Endothelial cell (in vitro differentiated cells): ENCODE measurements at regions not wholly inside any gene's neighbourhood (a gene's known extent, or its start where the extent isn't known, plus 50 kb on each side); places are given as distances from the start of the nearest gene placed in this dataset.

Experiments used
- DNase-seq: peaks from one replicate; pipeline ENCODE4 v3.0.0; 2021; ENCODE audit warnings: low spot score
- H3K27ac Mint-ChIP-seq: one replicate; pipeline ENCODE4 v1.8.0; 2021; ENCODE audit warnings: mixed read lengths, inconsistent platforms; ENCODE audit not compliant: unreplicated experiment
- H3K27me3 Mint-ChIP-seq: one replicate; pipeline ENCODE4 v1.8.0; 2021; ENCODE audit warnings: mild to moderate bottlenecking, moderate library complexity, mixed read lengths, inconsistent platforms; ENCODE audit not compliant: unreplicated experiment
- H3K36me3 Mint-ChIP-seq: one replicate; pipeline ENCODE4 v1.8.0; 2021; ENCODE audit warnings: mild to moderate bottlenecking, low read depth, mixed read lengths, inconsistent platforms; ENCODE audit not compliant: unreplicated experiment
- H3K4me1 Mint-ChIP-seq: one replicate; pipeline ENCODE4 v1.8.0; 2021; ENCODE audit warnings: mild to moderate bottlenecking, mixed read lengths, inconsistent platforms; ENCODE audit not compliant: unreplicated experiment
- H3K4me3 Mint-ChIP-seq: one replicate; pipeline ENCODE4 v1.8.0; 2021; ENCODE audit warnings: mild to moderate bottlenecking, mixed read lengths, inconsistent platforms; ENCODE audit not compliant: unreplicated experiment
- H3K9me3 Mint-ChIP-seq: one replicate; pipeline ENCODE4 v1.8.0; 2021; ENCODE audit warnings: mixed read lengths, inconsistent platforms; ENCODE audit not compliant: unreplicated experiment
- TF ChIP-seq, protein P1 (sequence below): fragments of 200-600 bp; sonication (generic); IDR thresholded peaks from one replicate; pipeline ENCODE4 v1.5.0; 2021; ENCODE audit warnings: antibody characterized with exemption; ENCODE audit not compliant: unreplicated experiment

DNA sequence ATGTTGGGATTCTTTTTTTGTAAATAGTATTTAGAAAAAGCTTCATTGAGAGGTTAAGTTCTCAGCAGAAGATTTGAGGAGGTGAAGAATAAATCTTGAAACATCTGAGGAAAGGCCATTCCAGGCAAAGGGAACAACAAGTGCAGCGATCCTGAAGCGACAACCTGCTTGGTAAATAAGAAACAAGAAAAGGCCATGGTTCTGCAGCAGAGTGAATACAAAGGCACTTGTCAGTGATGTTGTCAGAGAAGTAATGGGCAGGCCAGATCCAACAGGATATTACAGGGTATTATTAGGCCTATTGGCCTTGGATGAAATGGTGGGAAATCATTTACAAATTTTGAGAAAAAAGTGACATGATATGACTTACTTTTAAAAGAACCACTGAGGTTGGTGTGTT, 960.0 kb downstream of the PLA2G4A start:
- Mint-ChIP-seq H3K27ac (no peak overlapping the region), H3K9me3 (no peaks in the 10 kb centered on the region), H3K4me3 (no peak overlapping the region), H3K27me3 (no peaks in the 10 kb centered on the region), H3K36me3 (no peaks in the 10 kb centered on the region), H3K4me1 (no peaks in the 10 kb centered on the region)
- TF ChIP-seq, protein P1, sequence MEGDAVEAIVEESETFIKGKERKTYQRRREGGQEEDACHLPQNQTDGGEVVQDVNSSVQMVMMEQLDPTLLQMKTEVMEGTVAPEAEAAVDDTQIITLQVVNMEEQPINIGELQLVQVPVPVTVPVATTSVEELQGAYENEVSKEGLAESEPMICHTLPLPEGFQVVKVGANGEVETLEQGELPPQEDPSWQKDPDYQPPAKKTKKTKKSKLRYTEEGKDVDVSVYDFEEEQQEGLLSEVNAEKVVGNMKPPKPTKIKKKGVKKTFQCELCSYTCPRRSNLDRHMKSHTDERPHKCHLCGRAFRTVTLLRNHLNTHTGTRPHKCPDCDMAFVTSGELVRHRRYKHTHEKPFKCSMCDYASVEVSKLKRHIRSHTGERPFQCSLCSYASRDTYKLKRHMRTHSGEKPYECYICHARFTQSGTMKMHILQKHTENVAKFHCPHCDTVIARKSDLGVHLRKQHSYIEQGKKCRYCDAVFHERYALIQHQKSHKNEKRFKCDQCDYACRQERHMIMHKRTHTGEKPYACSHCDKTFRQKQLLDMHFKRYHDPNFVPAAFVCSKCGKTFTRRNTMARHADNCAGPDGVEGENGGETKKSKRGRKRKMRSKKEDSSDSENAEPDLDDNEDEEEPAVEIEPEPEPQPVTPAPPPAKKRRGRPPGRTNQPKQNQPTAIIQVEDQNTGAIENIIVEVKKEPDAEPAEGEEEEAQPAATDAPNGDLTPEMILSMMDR = no peak
- DNase-seq = no peak

DNA sequence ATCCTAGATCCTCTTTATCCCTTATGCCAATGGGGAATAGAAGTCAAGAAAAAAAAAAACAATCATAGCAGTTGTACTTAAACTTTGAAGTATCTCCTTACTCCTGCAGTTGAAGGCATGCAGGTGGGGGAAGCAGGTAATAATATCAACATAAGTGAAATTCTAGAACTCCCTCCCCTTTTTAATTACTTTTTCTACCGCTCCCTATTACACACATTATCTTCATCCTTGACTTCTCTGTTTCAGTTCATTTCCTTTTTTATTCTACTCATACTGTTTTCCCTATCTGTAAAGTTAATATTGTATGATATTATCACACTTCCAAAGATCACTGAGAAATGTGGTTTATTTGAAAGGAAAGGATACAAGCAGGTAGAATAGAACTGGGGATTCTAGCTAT, 962.0 kb downstream of the PLA2G4A start:
- no peaks in the 10 kb centered on the region for H3K27me3 Mint-ChIP-seq
- TF ChIP-seq, protein P1 = no peak
- no peaks in the 10 kb centered on the region for H3K36me3 Mint-ChIP-seq
- H3K4me3 Mint-ChIP-seq = no peak overlapping the region
- no peaks in the 10 kb centered on the region for H3K9me3 Mint-ChIP-seq
- H3K27ac Mint-ChIP-seq = no peak overlapping the region
- DNase-seq = no peak
- no peaks in the 10 kb centered on the region for H3K4me1 Mint-ChIP-seq

DNA sequence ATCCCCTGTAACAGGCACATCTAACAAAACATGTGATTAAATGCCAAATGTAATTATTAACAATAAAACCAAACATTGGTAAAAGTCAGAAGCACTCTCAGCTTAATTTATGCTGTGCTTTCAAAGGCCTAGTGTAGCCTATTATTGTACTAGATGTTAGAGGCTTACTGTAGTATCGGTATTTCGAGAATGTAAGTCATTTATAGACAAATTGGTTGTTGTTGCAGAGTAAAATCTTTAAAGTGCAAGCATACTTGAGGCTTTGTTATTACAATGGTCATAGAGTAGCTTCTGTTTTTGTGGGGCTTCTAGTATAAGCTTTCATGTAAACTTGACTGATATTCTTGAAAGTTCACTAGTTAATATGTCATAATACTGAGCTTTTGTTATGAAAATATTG, 965.8 kb downstream of the PLA2G4A start:
- Mint-ChIP-seq H3K27ac (no peak overlapping the region), H3K36me3 (no peaks in the 10 kb centered on the region), H3K4me3 (no peak overlapping the region), H3K27me3 (no peaks in the 10 kb centered on the region), H3K9me3 (no peaks in the 10 kb centered on the region), H3K4me1 (no peaks in the 10 kb centered on the region)
- TF ChIP-seq, protein P1 = no peak
- DNase-seq = no peak

DNA sequence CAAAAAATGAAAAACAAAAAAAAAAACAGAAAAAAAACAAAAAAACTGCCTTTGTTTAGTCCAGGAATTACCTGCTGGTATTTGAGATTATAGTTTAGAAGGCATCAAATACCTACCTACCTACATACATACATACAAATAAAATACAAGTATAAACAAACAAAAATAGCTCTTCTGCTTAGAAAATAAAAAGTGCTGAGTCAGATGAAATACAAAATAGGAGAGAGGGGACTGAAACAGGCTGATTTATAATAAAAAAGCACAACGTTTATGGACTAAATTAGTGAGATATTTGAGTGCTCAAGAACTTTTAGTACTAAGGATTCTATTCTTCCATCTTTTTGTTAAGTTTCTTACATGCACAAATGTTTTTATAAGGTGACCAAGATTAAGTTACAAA, 980.8 kb downstream of the PLA2G4A start:
- no peak overlapping the region for H3K27ac Mint-ChIP-seq
- no peaks in the 10 kb centered on the region for H3K4me1 Mint-ChIP-seq
- H3K4me3 Mint-ChIP-seq = no peak overlapping the region
- DNase-seq = no peak
- TF ChIP-seq, protein P1 = no peak
- no peaks in the 10 kb centered on the region for H3K9me3 Mint-ChIP-seq
- H3K27me3 Mint-ChIP-seq = no peaks in the 10 kb centered on the region
- H3K36me3 Mint-ChIP-seq = no peaks in the 10 kb centered on the region

DNA sequence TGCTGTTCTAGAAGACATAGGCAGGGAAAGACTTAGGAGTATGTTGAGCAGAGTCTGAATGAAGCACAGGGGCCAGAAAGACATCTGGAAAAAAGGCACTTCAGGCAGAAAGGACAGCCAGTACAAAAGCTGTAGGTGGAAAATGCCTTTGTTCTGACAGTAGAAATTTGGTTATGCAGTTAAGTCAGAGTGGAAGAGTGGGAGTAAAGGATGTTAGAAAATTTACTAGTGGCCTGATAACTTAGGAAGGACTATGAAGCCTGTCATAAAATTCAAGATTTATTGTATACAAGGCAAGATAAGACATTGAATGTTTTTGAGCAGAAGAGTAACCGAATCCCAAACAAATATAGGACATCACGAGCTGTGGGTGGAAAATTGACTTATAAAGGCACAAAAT, 987.9 kb downstream of the PLA2G4A start:
- H3K4me3 Mint-ChIP-seq = no peak overlapping the region
- no peaks in the 10 kb centered on the region for H3K27me3 Mint-ChIP-seq
- H3K27ac Mint-ChIP-seq = no peak overlapping the region
- DNase-seq = no peak
- no peaks in the 10 kb centered on the region for H3K36me3 Mint-ChIP-seq
- H3K4me1 Mint-ChIP-seq = no peaks in the 10 kb centered on the region
- H3K9me3 Mint-ChIP-seq = no peaks in the 10 kb centered on the region
- TF ChIP-seq, protein P1 = no peak
